K562 (cell line): ENCODE measurements at regions not wholly inside any gene's neighbourhood (a gene's known extent, or its start where the extent isn't known, plus 50 kb on each side); places are given as distances from the start of the nearest gene placed in this dataset.

Experiments
- CTCF ChIP-seq, 3 experiments: IDR thresholded peaks in 2 of 3; conservative IDR thresholded peaks in 1 of 3; 2 replicates each; pipeline ENCODE4 v1.5.1; 2011 to 2012; ENCODE audit warnings: low read length in 3 of 3, mild to moderate bottlenecking in 3 of 3, control low read depth in 2 of 3, improper control_type of control experiment in 1 of 3, inconsistent platforms in 1 of 3, low read depth in 1 of 3, mixed read lengths in 1 of 3, moderate library complexity in 1 of 3; ENCODE audit not compliant: insufficient read depth in 2 of 3
- E2F1 ChIP-seq: sonication (generic); formaldehyde crosslinking; IDR thresholded peaks from 2 replicates; pipeline ENCODE4 v1.8.1; 2023; ENCODE audit warnings: mild to moderate bottlenecking, missing genetic modification reagents, moderate library complexity
- HNRNPLL ChIP-seq: fragments of 200-400 bp; formaldehyde crosslinking; IDR thresholded peaks from 2 replicates; pipeline ENCODE4 v1.6.1; 2017; ENCODE audit warnings: low read length, low read depth, mild to moderate bottlenecking; ENCODE audit not compliant: poor library complexity, severe bottlenecking
- ZBTB7A ChIP-seq: IDR thresholded peaks from 2 replicates; pipeline ENCODE4 v1.6.1; 2011; ENCODE audit warnings: low read depth, mild to moderate bottlenecking, low read length, moderate library complexity, borderline replicate concordance; ENCODE audit not compliant: control insufficient read depth
- ZNF277 ChIP-seq: fragments of 250-450 bp; sonication (Bioruptor Pico); IDR thresholded peaks from 2 replicates; pipeline ENCODE4 v1.8.0; 2022; ENCODE audit warnings: inconsistent platforms, mild to moderate bottlenecking, moderate library complexity, borderline replicate concordance
- ZNF511 ChIP-seq: sonication (generic); formaldehyde crosslinking; IDR thresholded peaks from 2 replicates; pipeline ENCODE4 v1.8.0; 2022; ENCODE audit warnings: mild to moderate bottlenecking, missing genetic modification reagents

GRCh38 chr6:144599615-144600014 lies 314.5 kb downstream of the UTRN start:
- TF ChIP-seq CTCF (IDR thresholded peaks at IDR 0.05 in 2 of 3, conservative IDR thresholded peaks at IDR 0.05 in 1 of 3; ENCODE audit: insufficient read depth in 2 of 3, low read depth in 1 of 3, low read length in 3 of 3) (no peak), HNRNPLL (no peak), ZNF277 (CRISPR knock-in tag) (no peak), ZNF511 (no peak), ZBTB7A (no peak), E2F1 (CRISPR knock-in tag) (no peak)
